Astrocyte of the cerebellum (primary cell): ENCODE measurements at regions not wholly inside any gene's neighbourhood (a gene's known extent, or its start where the extent isn't known, plus 50 kb on each side); places are given as distances from the start of the nearest gene placed in this dataset.

ENCODE experiments used
- DNase-seq: peaks from one replicate; pipeline ENCODE4 v3.0.0-alpha.2; 2011; ENCODE audit warnings: low read depth
- H3K4me3 ChIP-seq: 2 replicates; pipeline ENCODE4 v1.5.1; 2011; ENCODE audit warnings: mild to moderate bottlenecking, low read depth, low read length, moderate library complexity
- CTCF ChIP-seq: IDR thresholded peaks from 2 replicates; pipeline ENCODE4 v1.5.1; 2012; ENCODE audit warnings: low read length, low read depth, moderate library complexity, mild to moderate bottlenecking; ENCODE audit errors: missing control alignments
- in situ Hi-C: cut with HindIII; loops from 2 replicates; pipeline ENCODE4 v1.10.0; 2017; ENCODE audit warnings: low sequenced_read_pairs

GRCh38 chr18:45227001-45227742 lies 388.1 kb upstream of the SLC14A2 start:
- in situ Hi-C loops, result no loop called here
- TF ChIP-seq CTCF, result no peak
- DNase-seq, result no peak
- H3K4me3 ChIP-seq, result no peak overlapping the region

DNA sequence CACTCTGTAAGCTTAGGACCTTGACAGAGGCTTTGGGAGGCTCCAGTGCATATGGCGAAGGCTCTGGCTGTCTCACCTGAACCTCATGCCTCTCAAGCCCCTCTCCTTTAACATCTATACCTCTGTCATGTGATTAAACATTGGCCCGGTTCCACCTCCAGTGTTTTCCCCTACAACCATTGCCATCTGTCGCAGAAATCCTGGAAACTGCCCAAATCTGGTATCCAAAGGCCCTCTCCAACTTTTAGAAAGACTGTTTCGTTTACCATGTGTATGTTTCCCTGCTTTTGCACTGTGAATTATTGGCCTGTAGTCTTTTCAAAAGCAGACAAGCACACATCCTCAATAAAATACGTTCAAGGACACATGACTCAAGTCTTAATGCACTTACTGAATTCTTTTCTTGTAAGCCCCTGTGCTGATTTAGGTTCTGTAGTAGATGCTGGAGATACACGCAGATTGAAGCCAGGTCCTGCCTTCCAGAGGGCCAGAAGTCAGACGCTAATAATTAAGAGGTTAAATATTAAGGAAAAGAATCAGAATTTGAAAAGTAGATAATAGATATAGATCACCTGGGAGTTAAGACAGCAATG lies 386.4 kb upstream of the SLC14A2 start:
- in situ Hi-C loops, result no loop called here
- DNase-seq, result no peak
- no peak overlapping the region for H3K4me3 ChIP-seq
- no peak for TF ChIP-seq CTCF

- H3K4me3 ChIP-seq, result no peak overlapping the region
- in situ Hi-C loops, result no loop called here
- TF ChIP-seq CTCF, result no peak
- no peak for DNase-seq
These were observed 383.7 kb upstream of the SLC14A2 start for GRCh38 chr18:45231617-45232016.

- DNase-seq, result no peak
- no peak for TF ChIP-seq CTCF
- H3K4me3 ChIP-seq, result no peak overlapping the region
- in situ Hi-C loops, result no loop called here
These were observed 383.2 kb upstream of the SLC14A2 start for GRCh38 chr18:45232061-45232460.

GRCh38 chr18:45236676-45237075 lies 378.6 kb upstream of the SLC14A2 start:
- in situ Hi-C loops, result no loop called here
- TF ChIP-seq CTCF, result no peak
- no peak for DNase-seq
- no peak overlapping the region for H3K4me3 ChIP-seq

- TF ChIP-seq CTCF, result no peak
- no peak for DNase-seq
- no peak overlapping the region for H3K4me3 ChIP-seq
- in situ Hi-C loops, result no loop called here
These were observed 377.8 kb upstream of the SLC14A2 start for GRCh38 chr18:45237343-45238098.
